Hematopoietic multipotent progenitor cell (in vitro differentiated cells): ENCODE measurements at regions not wholly inside any gene's neighbourhood (a gene's known extent, or its start where the extent isn't known, plus 50 kb on each side); places are given as distances from the start of the nearest gene placed in this dataset.
A peak's percentile ranks its signal among the peaks of the same experiment; 100 is the strongest.
"Not testable (repeated sequence)": the region's sequence is repeated elsewhere in the genome, so short reads cannot be mapped to it uniquely, and the experiment has no call there.

Experiments
- DNase-seq, 3 donors: peaks; one replicate each; pipeline ENCODE4 v3.0.0-alpha.2; 2011 to 2015; ENCODE audit warnings: low read depth in 2 of 3, low spot score in 2 of 3

- DNase-seq, result no peak
Measured at GRCh38 chr4:82099928-82100579, 273.7 kb downstream of the HNRNPD start.

GRCh38 chr4:82097504-82097903, 276.3 kb downstream of the HNRNPD start:
- DNase-seq, result no peak

- DNase-seq, result no peak
Measured at GRCh38 chr4:82090717-82091116, 283.1 kb downstream of the HNRNPD start.

GRCh38 chr4:82084747-82085146, 289.0 kb downstream of the HNRNPD start:
- no peak for DNase-seq

- DNase-seq, result not testable (repeated sequence)
Measured at GRCh38 chr4:82077471-82077995, 296.3 kb downstream of the HNRNPD start.

GRCh38 chr4:82076809-82077208, 297.0 kb downstream of the HNRNPD start:
- DNase-seq, result no peak

- no peak for DNase-seq
Measured at GRCh38 chr4:82076359-82076758, 297.4 kb downstream of the HNRNPD start.

- no peak for DNase-seq
Measured at GRCh38 chr4:82071951-82072350, 301.8 kb downstream of the HNRNPD start.

GRCh38 chr4:82069883-82070638, 303.7 kb downstream of the HNRNPD start:
- DNase-seq, result no peak

GRCh38 chr4:82063017-82063416, 310.8 kb downstream of the HNRNPD start:
- DNase-seq, result no peak

- no peak for DNase-seq
Measured at GRCh38 chr4:82057990-82058544, 315.7 kb downstream of the HNRNPD start.

- no peak for DNase-seq
Measured at GRCh38 chr4:82055156-82055555, 318.6 kb downstream of the HNRNPD start.

GRCh38 chr4:82053396-82053795, 320.4 kb downstream of the HNRNPD start:
- DNase-seq, result no peak

GRCh38 chr4:82050796-82051195, 323.0 kb downstream of the HNRNPD start:
- DNase-seq, result no peak

- no peak for DNase-seq
Measured at GRCh38 chr4:82049294-82049693, 324.5 kb downstream of the HNRNPD start.

GRCh38 chr4:82047731-82048130, 326.1 kb downstream of the HNRNPD start:
- DNase-seq, result no peak

GRCh38 chr4:82046796-82047195, 327.0 kb downstream of the HNRNPD start:
- DNase-seq, result no peak

- DNase-seq, result no peak
Measured at GRCh38 chr4:82045267-82045666, 328.5 kb downstream of the HNRNPD start.

GRCh38 chr4:82044141-82044993, 329.4 kb downstream of the HNRNPD start:
- peak in 2 of 3 donors; percentile 24 to 39 for DNase-seq

- no peak for DNase-seq
Measured at GRCh38 chr4:82043809-82044137, 330.0 kb downstream of the HNRNPD start.
